Activated CD4-positive, alpha-beta T cell treated with anti-CD3 and anti-CD28 coated beads, Interleukin-2, Interleukin-4, amounts not matched to agents 100 ng/mL and 50 ng/mL, durations not matched to agents 16 hours and 8 hours (primary cell): ENCODE measurements at regions not wholly inside any gene's neighbourhood (a gene's known extent, or its start where the extent isn't known, plus 50 kb on each side); places are given as distances from the start of the nearest gene placed in this dataset.

Experiments
- DNase-seq: peaks from one replicate; pipeline ENCODE4 v3.0.0-alpha.2; 2020; ENCODE audit warnings: low spot score

GRCh38 chr15:77540312-77541060 is 92.2 kb downstream of the LINGO1 start:
- no peak for DNase-seq

DNA sequence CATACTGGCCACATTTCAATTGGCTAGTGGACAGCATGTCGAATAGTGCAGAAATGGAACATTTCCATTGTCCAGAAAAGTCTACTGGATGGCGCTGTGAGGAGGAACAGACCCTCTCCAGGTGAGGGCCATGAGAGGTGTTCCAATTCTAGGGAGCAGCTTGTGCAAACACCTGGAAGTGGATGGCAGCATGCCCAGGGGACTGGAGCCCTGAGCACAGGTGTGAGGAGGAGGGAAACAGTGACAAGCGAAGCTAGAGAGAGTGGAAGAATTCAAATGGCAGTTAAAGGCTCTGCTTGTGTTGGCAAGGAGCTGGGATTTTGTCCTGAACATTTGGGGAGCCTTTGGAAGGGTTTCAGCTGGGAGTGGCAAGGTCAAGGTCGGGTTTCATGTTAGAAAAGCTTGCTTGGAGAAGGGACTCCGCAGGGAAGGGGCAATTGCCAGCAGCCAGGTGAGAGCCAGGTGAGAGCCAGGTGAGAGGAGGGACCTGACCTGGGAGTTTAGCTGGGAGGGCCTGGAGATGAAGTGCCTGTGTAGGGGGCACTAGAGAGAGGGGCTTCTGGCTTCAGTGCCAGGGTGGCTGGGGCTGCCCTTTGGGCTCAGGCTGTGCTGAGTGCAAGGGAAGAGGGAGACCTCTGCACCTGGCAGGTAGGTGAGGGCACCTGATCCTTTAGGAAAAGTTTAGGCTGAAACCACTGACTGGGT is 93.8 kb downstream of the LINGO1 start:
- no peak for DNase-seq

DNA sequence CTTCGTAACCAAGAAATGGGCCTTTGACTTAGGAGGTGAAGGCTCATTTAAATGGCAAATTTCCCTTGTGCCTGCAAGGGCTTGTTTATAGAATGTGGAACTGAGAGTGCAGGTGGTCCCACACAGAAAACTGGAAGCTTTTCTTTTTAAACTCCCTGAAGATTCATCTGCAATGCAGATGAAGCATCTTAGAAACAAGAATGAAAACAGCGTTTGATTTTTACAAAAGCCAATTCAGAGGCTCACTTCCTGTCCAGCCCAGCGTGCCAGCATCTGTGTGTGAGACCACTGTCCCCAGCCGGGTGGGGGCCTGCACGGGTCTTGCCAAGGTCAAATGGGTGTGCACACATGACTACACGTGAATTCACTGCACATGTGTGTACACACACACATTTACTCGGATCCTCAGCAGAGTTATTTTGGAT is 94.7 kb downstream of the LINGO1 start:
- DNase-seq, result no peak

GRCh38 chr15:77537006-77537405 is 95.7 kb downstream of the LINGO1 start:
- DNase-seq, result no peak

DNA sequence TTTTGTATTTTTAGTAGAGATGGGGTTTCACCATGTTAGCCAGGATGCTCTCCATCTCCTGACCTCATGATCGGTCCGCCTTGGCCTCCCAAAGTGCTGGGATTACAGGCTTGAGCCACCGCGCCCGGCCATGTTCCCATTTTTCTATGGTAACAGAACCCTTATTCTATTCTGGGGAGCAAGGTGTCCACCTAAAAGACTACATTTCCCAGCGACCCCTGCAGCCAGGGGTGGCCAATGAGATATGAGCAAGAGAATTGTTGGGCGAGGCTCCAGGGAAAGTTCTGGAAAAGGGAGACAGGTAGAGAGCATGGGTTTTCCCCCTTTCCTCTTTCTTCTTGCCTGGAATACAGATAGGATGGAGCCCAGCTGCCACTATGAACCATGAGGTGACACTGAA is 96.9 kb downstream of the LINGO1 start:
- no peak for DNase-seq
